ENCODE measurements at regions not wholly inside any gene's neighbourhood (a gene's known extent, or its start where the extent isn't known, plus 50 kb on each side); places are given as distances from the start of the nearest gene placed in this dataset.

- intact Hi-C loops (cut with DNase I; ENCODE audit: low total_unique reads): no loop called here
- no peaks in the 10 kb centered on the region for H3K36me3 ChIP-seq (ENCODE audit: low read depth, missing control alignments)
- H3K27ac ChIP-seq: no peak overlapping the region
- WGBS, 2 donors: 92% methylated on average over 5 of the region's 5 CpGs
- H3K27me3 ChIP-seq: no peaks in the 10 kb centered on the region
- no peak for DNase-seq
- H3K9me3 ChIP-seq: no peaks in the 10 kb centered on the region
- H3K4me1 ChIP-seq: peaks cover 3% of the 10 kb centered on the region
- no peak overlapping the region for H3K4me3 ChIP-seq
- TF ChIP-seq CTCF (IDR thresholded peaks at IDR 0.05): no peak
- TF ChIP-seq POLR2A (IDR thresholded peaks at IDR 0.05): no peak
These were observed 229.8 kb upstream of the TARS1 start for GRCh38 chr5:33210978-33211377.

- TF ChIP-seq CTCF (IDR thresholded peaks at IDR 0.05): no peak
- no peak for TF ChIP-seq POLR2A (IDR thresholded peaks at IDR 0.05)
- H3K9me3 ChIP-seq: no peaks in the 10 kb centered on the region
- no peak overlapping the region for H3K27ac ChIP-seq
- no peaks in the 10 kb centered on the region for H3K36me3 ChIP-seq (ENCODE audit: low read depth, missing control alignments)
- 14 to 32% methylated on average over 1 of the region's 1 CpG for WGBS, 2 donors
- H3K27me3 ChIP-seq: no peaks in the 10 kb centered on the region
- intact Hi-C loops (cut with DNase I; ENCODE audit: low total_unique reads): no loop called here
- H3K4me1 ChIP-seq: peaks cover 3% of the 10 kb centered on the region
- no peak for DNase-seq
- no peak overlapping the region for H3K4me3 ChIP-seq
These were observed 228.3 kb upstream of the TARS1 start for GRCh38 chr5:33212439-33212838.

GRCh38 chr5:33212900-33213299, 227.9 kb upstream of the TARS1 start:
- intact Hi-C loops (cut with DNase I; ENCODE audit: low total_unique reads): no loop called here
- 29 to 33% methylated on average over 2 of the region's 2 CpGs for WGBS, 2 donors
- Histone ChIP-seq H3K27me3 (no peaks in the 10 kb centered on the region), H3K4me1 (peaks cover 3% of the 10 kb centered on the region), H3K9me3 (no peaks in the 10 kb centered on the region), H3K36me3 (ENCODE audit: low read depth, missing control alignments) (no peaks in the 10 kb centered on the region), H3K4me3 (no peak overlapping the region), H3K27ac (no peak overlapping the region)
- no peak for TF ChIP-seq CTCF (IDR thresholded peaks at IDR 0.05)
- TF ChIP-seq POLR2A (IDR thresholded peaks at IDR 0.05): no peak
- DNase-seq: no peak

- intact Hi-C loops (cut with DNase I; ENCODE audit: low total_unique reads): no loop called here
- Histone ChIP-seq H3K27me3 (no peaks in the 10 kb centered on the region), H3K27ac (no peak overlapping the region), H3K4me1 (no peaks in the 10 kb centered on the region), H3K36me3 (ENCODE audit: low read depth, missing control alignments) (no peaks in the 10 kb centered on the region), H3K9me3 (no peaks in the 10 kb centered on the region), H3K4me3 (no peak overlapping the region)
- 49 to 77% methylated on average over 3 of the region's 3 CpGs for WGBS, 2 donors
- TF ChIP-seq CTCF (IDR thresholded peaks at IDR 0.05): no peak
- TF ChIP-seq POLR2A (IDR thresholded peaks at IDR 0.05): no peak
- DNase-seq: no peak
These were observed 217.0 kb upstream of the TARS1 start for GRCh38 chr5:33223563-33224284.
